Body of pancreas (tissue), 4 donors: ENCODE measurements at regions not wholly inside any gene's neighbourhood (a gene's known extent, or its start where the extent isn't known, plus 50 kb on each side); places are given as distances from the start of the nearest gene placed in this dataset.

ENCODE experiments used
- CTCF ChIP-seq, 7 experiments: fragments of 450-650 bp in 4 of 7; fragments of 200-600 bp in 3 of 7; sonication (generic) in 3 of 7; IDR thresholded peaks; one replicate each; pipeline ENCODE4 v1.5.1; 2016 to 2019; ENCODE audit warnings: antibody characterized with exemption in 7 of 7
- POLR2A ChIP-seq, 3 donors: fragments of 450-650 bp; IDR thresholded peaks; one replicate each; pipeline ENCODE4 v1.6.1; 2016; ENCODE audit warnings: antibody characterized with exemption in 3 of 3, mild to moderate bottlenecking in 2 of 3

- TF ChIP-seq POLR2A (IDR thresholded peaks at IDR 0.05) (no peak), CTCF (IDR thresholded peaks at IDR 0.05) (no peak)
Observed at GRCh38 chr5:145157841-145158240, 677.3 kb downstream of the PRELID2 start.
